AG09319 (cell line): ENCODE measurements at regions not wholly inside any gene's neighbourhood (a gene's known extent, or its start where the extent isn't known, plus 50 kb on each side); places are given as distances from the start of the nearest gene placed in this dataset.

Source experiments
- DNase-seq: peaks from one replicate; pipeline ENCODE4 v3.0.0-alpha.2; 2010; ENCODE audit warnings: low read depth; ENCODE audit errors: extremely low read depth
- CTCF ChIP-seq: IDR thresholded peaks from 2 replicates; pipeline ENCODE4 v1.5.1; 2011; ENCODE audit warnings: low read depth, mild to moderate bottlenecking, inconsistent platforms, low read length, moderate library complexity

DNA sequence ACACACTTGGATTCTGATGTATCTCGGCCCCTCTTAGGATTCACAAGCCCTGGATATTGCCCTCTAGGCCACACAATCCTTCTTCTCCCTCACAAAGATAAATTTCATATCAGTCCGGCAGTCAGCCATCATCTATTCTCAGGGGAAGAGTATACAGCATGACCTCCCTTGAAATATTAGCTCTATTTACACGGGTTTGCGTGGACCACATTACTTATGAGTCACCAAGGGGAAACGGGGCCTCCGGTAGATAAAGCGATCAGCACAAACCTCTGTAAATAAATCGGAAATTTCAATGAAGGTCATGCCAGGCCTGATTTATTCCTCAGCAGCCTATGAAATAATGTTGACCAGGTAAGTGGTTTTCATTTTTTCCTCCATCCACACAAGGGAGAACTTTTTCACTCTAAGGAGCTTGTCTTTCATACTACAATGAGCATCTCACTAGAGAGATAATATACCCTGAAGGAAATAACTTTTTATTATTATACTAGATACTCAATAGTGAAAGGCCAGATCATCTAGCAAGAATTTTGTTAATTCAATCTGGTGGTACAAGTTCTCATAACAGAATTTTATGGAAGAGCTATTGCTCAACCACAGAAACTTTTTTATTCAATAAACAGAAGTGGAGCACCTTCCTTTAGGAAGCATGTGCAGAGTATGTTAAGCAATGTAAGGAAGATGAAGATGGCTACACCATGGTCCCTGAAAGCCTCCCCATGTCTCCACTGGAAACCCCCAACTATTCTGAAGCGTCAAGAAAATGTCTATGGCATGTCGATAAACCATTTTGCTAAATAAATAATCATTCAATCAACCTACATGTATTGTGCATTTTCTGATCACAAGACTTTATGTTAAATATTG lies 125.2 kb upstream of the PIK3C3 start:
- no peak for DNase-seq
- no peak for TF ChIP-seq CTCF

GRCh38 chr18:41828137-41828536 lies 126.9 kb upstream of the PIK3C3 start:
- DNase-seq, result no peak
- no peak for TF ChIP-seq CTCF

DNA sequence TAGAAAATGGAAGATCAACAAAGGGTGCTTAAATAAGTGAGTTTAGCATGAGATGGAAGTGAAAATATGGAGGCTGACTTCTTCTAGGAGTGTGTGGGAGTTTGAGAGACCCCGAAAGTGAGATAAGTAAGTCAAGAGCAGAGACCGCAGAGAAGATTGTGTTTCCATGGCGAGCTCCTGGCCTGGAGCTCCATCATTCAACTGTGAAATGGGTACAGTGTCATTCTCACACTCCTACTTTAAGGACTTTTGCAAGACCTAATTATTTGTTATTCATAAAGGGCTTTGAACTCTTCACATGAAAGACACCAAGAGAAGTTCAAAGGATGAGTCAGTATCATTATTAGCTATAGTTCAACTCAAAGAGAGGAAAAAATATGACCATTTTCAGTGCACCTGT lies 134.2 kb upstream of the PIK3C3 start:
- no peak for TF ChIP-seq CTCF
- no peak for DNase-seq

DNA sequence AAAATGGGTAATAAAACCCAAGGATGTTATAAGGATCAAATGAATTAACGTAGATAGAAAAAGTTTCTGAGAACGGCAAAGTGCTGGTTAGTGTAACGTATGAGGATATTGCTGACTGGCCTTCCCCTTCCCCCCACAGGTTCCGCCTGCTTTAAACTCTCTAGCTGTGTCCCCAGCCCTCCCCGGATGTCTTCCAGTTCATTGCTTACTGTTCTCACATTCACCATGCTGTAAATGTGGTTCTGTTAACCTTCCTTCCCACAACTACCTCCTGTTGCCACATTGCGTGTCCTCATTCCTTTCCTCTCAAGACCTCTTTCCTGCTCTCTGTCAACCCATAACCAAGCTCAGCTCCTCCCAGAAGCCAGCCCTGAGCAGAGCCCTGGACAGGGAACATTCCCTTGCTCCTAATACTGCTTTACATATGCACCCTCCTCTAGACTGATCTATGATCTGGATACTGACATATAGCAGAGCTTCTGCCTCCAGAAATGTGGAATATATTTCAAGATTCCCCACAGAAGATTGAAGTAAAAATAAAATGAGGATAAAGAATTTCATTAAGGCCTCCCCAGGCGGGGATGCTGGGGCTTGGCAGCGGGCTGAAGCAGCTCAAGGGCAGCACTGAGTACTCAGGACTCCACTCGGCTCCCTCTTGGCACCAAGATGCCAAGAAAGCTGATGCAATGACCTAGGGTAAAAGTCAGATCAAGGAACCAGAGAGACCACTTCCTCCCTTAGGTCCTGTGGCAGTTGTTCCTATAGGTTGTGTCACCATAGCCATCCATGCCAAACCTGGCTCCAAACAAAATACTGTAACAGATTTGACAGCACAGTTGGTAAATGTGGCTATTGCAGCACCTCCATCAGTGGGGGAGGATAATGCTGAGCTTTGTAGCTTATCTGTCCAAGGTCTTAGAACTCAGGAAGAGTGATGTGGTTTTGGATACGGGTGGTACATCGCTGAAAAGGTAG lies 136.4 kb upstream of the PIK3C3 start:
- TF ChIP-seq CTCF, result no peak
- DNase-seq, result no peak

DNA sequence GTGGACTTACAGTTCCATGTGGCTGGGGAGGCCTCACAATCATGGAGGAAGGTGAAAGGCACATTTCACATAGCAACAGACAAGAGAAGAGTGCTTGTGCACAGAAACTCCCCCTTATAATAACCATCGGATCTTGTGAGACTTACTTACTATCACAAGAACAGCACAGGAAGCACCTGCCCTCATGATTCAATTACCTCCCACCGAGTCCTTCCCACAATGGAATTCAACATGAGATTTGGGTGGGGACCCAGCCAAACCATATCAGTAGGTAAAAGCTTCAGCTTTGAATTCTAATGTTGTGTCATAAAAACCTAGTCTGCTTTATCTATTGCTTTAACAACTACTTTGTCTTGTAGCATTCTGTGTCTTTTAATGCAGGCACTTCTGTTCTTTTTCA lies 140.4 kb upstream of the PIK3C3 start:
- TF ChIP-seq CTCF, result no peak
- no peak for DNase-seq

GRCh38 chr18:41809652-41810051 lies 145.4 kb upstream of the PIK3C3 start:
- no peak for DNase-seq
- no peak for TF ChIP-seq CTCF

- no peak for TF ChIP-seq CTCF
- no peak for DNase-seq
These were observed 149.7 kb upstream of the PIK3C3 start for GRCh38 chr18:41805341-41805740.
